NOMO-1 treated with DMSO at 0.1 percent for 48 hours (cell line): ENCODE measurements at regions not wholly inside any gene's neighbourhood (a gene's known extent, or its start where the extent isn't known, plus 50 kb on each side); places are given as distances from the start of the nearest gene placed in this dataset.

ENCODE experiments used
- DNase-seq: peaks from one replicate; lab custom pipeline; 2025; ENCODE audit not compliant: unreplicated experiment; lab: John Stamatoyannopoulos, UW

DNA sequence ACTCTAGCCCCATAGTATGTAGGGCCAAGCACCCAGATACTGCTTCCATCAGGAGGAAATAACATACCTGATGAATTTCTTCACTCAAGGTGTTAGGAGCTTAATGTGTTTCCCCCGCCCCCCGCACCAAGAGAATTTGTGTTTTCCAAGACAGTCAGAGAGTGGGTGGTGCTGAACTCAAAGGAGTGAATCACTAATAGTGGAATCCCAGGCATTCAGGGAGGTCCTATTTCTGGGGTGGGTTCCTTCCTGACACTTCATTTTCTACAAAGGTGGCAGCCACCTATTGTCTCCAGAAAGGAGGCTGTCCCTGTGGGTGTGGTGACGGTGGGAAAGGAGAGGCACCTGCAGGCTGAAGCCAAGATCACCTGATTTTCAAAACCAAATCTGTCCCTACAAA lies 50.8 kb upstream of the ELF5 start:
- DNase-seq = no peak

DNA sequence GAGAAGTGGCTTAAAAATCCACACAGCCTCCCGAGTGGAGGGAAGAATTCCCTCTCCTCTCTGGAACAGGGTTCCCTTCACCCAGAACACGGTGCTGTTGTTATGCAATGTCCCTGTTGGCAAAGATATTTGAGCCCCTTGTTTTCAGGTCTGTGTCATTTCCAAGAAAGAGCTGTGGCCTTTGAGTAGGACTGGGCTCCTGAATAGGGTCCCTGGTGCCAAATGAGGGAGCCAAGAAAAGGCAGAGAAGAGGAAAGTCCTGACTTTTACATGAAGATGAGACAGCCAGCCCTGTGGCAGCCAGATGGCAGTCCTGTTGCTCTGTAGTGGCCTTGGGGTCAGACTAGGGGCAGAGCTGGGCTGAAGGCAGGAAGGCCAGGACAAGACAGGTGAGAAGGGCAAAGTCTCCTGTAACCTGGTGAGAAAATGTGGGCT lies 51.2 kb upstream of the ELF5 start:
- DNase-seq = no peak

DNA sequence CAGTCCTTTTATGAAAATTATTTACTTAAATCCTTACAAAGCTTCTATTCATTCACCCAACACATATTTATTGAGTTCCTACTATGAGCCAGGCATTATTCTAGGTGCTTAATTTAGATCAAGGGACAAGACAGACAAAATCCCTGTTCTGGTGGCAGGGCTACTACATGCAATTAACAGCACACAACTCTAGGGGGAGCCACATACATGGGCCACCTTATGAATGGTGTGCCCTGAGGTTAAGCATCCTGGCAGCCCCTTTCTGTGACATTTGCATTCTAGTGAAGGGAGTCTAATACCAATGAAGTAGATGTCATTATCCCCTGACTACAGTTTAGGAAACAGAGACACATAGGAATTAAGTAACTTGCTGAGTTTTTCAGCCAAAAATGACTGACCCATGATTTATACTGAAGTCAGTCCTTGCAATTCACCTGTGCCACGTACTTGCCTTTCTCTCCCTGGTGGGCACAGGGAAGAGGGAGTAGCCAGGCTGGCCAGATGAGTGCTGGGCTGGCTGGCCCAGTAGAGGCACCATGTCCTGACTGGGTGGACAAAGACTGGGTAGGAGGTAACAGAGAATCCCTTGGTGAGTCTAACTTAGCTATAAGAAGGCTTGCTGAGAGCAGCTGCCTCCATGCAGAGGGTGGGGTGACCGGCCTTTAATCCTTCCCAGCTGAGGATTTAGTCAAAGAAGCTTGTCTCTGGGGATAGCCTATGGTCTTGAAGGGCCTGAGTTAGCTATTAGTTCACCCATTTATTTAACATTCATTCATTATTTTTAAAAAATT lies 52.0 kb upstream of the ELF5 start:
- peak; percentile 14 for DNase-seq

DNA sequence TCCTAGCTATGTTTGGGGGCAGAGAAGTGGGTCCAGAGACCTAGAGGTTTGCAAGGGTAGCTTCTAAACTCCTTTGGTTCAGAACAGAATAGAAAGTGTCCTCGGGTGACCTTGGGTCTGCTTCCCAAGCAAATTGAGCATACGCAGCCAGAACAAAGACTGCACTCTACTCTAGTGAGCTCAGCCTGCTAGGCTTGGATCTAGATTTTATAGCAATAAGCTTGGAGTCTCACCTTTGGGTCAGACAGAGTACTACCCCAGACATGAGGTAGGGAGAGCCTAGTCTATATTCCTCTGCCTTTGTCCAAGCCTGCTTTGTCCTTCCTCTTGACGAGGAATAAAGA lies 52.6 kb upstream of the ELF5 start:
- no peak for DNase-seq

DNA sequence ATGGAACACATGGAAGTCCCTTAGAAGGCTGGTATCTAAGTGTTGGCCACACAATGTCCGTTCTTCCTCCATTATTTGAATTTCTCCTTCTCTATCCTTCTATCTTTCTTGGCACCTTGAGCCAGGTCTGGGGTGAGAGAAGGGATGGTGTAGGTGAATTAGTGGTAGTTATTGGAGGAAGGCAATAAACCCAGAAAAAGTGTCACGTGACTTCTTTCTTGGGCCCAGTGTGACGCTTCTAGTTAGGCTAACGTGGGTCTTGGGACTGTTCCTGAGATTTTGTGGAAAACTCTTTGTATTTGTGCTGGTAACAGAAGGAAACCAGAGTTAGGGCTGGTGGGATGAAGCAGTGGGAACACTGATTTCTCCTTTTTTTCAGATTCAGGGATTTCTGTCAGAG lies 53.1 kb upstream of the ELF5 start:
- no peak for DNase-seq

DNA sequence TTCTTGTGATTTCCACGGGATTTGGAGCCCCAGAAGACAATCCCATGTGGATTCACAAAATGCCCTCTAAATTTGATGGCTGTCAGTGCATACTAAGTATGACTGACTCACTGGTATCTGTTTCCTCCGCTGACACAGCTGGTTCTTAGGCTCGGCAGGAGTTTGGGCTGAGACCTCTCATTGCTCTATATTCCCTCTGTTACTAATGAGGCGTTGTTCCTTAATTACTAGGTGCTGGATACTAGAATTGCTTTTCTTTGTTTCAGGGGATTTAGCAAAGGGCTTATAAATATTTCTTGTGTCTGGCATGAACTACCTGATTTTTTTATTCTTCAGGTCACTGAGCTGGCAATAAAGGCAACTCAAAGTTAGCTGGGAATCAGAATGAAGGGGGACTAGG lies 53.2 kb upstream of the EHF start:
- no peak for DNase-seq

DNA sequence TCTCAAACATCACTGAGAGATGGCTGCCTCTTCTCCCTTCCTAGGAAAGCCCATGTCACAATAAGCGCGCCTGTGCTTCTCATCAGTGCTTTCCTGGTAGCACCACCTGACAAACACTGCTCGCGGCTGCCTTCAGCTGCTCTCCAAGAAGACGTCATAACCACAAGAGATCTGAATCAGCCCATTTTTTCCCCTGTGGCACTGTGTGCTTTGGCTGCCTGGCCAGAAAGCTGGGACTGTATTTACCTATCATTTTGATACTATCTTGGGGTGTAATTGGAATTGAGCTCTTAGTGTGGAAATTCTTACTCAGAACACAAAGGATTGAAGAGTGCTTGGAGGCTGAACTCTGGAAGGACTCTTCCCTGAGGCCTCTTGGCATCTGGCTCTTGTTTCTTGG lies 50.3 kb upstream of the EHF start:
- DNase-seq = no peak
